Hepatocyte (in vitro differentiated cells): ENCODE measurements at regions not wholly inside any gene's neighbourhood (a gene's known extent, or its start where the extent isn't known, plus 50 kb on each side); places are given as distances from the start of the nearest gene placed in this dataset.

ENCODE experiments used
- DNase-seq: peaks from one replicate; pipeline ENCODE4 v3.0.0-alpha.2; 2016; ENCODE audit warnings: low spot score
- H2AFZ ChIP-seq: fragments of 200-600 bp; sonication (generic); 2 replicates; pipeline ENCODE4 v1.6.0; 2016; ENCODE audit warnings: antibody characterized with exemption, mild to moderate bottlenecking
- H3K27ac ChIP-seq: fragments of 200-600 bp; sonication (generic); 2 replicates; pipeline ENCODE4 v1.5.1; 2016; ENCODE audit warnings: mild to moderate bottlenecking
- H3K27me3 ChIP-seq: fragments of 200-600 bp; sonication (generic); 2 replicates; pipeline ENCODE4 v1.6.1; 2016
- H3K36me3 ChIP-seq: fragments of 200-600 bp; sonication (generic); replicated peaks from 2 replicates; pipeline ENCODE4 v1.5.1; 2016; ENCODE audit warnings: low read depth; ENCODE audit not compliant: insufficient read depth
- H3K4me1 ChIP-seq: fragments of 200-600 bp; sonication (generic); 2 replicates; pipeline ENCODE4 v1.5.1; 2016; ENCODE audit warnings: mild to moderate bottlenecking, moderate library complexity; ENCODE audit not compliant: insufficient read depth
- H3K4me2 ChIP-seq: fragments of 200-600 bp; sonication (generic); 2 replicates; pipeline ENCODE4 v1.6.0; 2016
- H3K4me3 ChIP-seq: fragments of 200-600 bp; sonication (generic); 2 replicates; pipeline ENCODE4 v1.5.1; 2016; ENCODE audit warnings: mild to moderate bottlenecking
- H3K79me2 ChIP-seq: fragments of 200-600 bp; sonication (generic); 2 replicates; pipeline ENCODE4 v1.6.0; 2017; ENCODE audit warnings: mild to moderate bottlenecking
- H3K9me2 ChIP-seq: fragments of 200-600 bp; sonication (generic); replicated peaks from 2 replicates; pipeline ENCODE4 v1.6.0; 2017; ENCODE audit warnings: mild to moderate bottlenecking; ENCODE audit not compliant: insufficient read depth
- H3K9me3 ChIP-seq: fragments of 200-600 bp; sonication (generic); 2 replicates; pipeline ENCODE4 v1.5.1; 2016; ENCODE audit warnings: low read depth, mild to moderate bottlenecking
- H4K20me1 ChIP-seq: fragments of 200-600 bp; sonication (generic); 2 replicates; pipeline ENCODE4 v1.6.0; 2016; ENCODE audit warnings: mild to moderate bottlenecking; ENCODE audit not compliant: insufficient read depth, poor library complexity, severe bottlenecking
- EZH2 ChIP-seq: fragments of 200-600 bp; sonication (generic); IDR thresholded peaks from 2 replicates; pipeline ENCODE4 v1.6.1; 2016; ENCODE audit warnings: antibody characterized with exemption, mild to moderate bottlenecking, borderline replicate concordance
- EZH2phosphoT487 ChIP-seq: fragments of 200-600 bp; sonication (generic); IDR thresholded peaks from one replicate; pipeline ENCODE4 v1.6.1; 2018; ENCODE audit warnings: antibody characterized with exemption, mild to moderate bottlenecking, low read depth, moderate library complexity; ENCODE audit not compliant: unreplicated experiment, severe bottlenecking
- WGBS: methylation state at CpG from one replicate; pipeline ENCODE4 v1.1.6; 2016; ENCODE audit warnings: low lambda C conversion rate; ENCODE audit errors: missing lambda C conversion rate; 5-methylcytosine and 5-hydroxymethylcytosine counted together
- TF ChIP-seq, protein P1 (sequence below): fragments of 200-600 bp; sonication (generic); IDR thresholded peaks from 2 replicates; pipeline ENCODE4 v1.5.1; 2016; ENCODE audit warnings: antibody characterized with exemption, mild to moderate bottlenecking; ENCODE audit not compliant: poor library complexity

DNA sequence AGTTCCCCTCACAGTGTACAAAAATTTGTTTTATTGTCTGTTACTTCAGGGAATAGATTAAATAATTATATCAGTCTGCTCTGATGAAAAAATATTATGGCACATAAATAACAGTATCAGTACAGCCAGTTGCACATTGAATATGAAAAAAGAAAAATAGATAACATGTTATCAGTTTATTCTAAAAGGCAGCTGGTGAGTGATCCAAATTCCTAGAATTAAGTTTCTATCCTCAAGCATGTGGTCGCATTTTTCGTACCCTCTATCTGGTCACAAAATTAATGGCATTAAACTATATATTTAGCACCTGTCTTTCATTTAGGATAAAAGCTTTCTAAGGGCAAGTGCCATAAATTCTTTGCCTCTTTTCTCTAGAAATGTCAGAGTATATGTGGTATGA, 944.8 kb upstream of the PCDH9 start:
- no peak overlapping the region for H3K4me3 ChIP-seq
- TF ChIP-seq, protein P1, sequence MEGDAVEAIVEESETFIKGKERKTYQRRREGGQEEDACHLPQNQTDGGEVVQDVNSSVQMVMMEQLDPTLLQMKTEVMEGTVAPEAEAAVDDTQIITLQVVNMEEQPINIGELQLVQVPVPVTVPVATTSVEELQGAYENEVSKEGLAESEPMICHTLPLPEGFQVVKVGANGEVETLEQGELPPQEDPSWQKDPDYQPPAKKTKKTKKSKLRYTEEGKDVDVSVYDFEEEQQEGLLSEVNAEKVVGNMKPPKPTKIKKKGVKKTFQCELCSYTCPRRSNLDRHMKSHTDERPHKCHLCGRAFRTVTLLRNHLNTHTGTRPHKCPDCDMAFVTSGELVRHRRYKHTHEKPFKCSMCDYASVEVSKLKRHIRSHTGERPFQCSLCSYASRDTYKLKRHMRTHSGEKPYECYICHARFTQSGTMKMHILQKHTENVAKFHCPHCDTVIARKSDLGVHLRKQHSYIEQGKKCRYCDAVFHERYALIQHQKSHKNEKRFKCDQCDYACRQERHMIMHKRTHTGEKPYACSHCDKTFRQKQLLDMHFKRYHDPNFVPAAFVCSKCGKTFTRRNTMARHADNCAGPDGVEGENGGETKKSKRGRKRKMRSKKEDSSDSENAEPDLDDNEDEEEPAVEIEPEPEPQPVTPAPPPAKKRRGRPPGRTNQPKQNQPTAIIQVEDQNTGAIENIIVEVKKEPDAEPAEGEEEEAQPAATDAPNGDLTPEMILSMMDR = no peak
- TF ChIP-seq EZH2 = no peak
- TF ChIP-seq EZH2phosphoT487 = no peak
- no peaks in the 10 kb centered on the region for H3K36me3 ChIP-seq
- no peak overlapping the region for H3K27ac ChIP-seq
- H3K9me2 ChIP-seq = no peaks in the 10 kb centered on the region
- WGBS = 82% methylated on average over 2 of the region's 2 CpGs
- H3K79me2 ChIP-seq = no peaks in the 10 kb centered on the region
- H3K9me3 ChIP-seq = no peaks in the 10 kb centered on the region
- H3K4me1 ChIP-seq = no peaks in the 10 kb centered on the region
- H3K4me2 ChIP-seq = no peak overlapping the region
- no peaks in the 10 kb centered on the region for H3K27me3 ChIP-seq
- no peak for DNase-seq
- no peaks in the 10 kb centered on the region for H4K20me1 ChIP-seq
- H2AFZ ChIP-seq = no peak overlapping the region

DNA sequence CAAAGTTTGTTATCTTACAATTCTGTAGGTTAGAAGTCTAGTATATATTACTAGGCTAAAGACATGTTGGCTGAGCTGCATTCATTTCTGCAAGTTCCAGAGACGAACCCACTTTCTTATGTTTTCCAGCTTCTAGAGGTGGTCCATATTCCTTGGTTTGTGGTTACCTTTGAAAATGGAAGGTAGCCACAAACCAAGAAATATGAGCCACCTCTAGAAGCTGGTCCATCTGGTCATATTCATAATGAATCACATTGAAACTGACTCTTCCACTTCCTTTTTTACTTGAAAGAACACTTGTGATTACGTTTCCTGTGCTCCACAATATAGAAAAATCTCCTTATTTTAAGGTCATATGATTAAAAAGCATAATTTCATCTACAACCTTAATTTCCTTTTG, 943.0 kb upstream of the PCDH9 start:
- DNase-seq = no peak
- Histone ChIP-seq H3K36me3 (no peaks in the 10 kb centered on the region), H3K27me3 (no peaks in the 10 kb centered on the region), H4K20me1 (no peaks in the 10 kb centered on the region), H3K27ac (no peak overlapping the region), H3K9me3 (no peaks in the 10 kb centered on the region), H3K4me1 (no peaks in the 10 kb centered on the region), H3K4me3 (no peak overlapping the region), H3K4me2 (no peak overlapping the region), H3K9me2 (no peaks in the 10 kb centered on the region), H3K79me2 (no peaks in the 10 kb centered on the region), H2AFZ (no peak overlapping the region)
- 82% methylated on average over 2 of the region's 2 CpGs for WGBS
- TF ChIP-seq EZH2 = no peak
- TF ChIP-seq EZH2phosphoT487 = no peak
- TF ChIP-seq, protein P1 = no peak

DNA sequence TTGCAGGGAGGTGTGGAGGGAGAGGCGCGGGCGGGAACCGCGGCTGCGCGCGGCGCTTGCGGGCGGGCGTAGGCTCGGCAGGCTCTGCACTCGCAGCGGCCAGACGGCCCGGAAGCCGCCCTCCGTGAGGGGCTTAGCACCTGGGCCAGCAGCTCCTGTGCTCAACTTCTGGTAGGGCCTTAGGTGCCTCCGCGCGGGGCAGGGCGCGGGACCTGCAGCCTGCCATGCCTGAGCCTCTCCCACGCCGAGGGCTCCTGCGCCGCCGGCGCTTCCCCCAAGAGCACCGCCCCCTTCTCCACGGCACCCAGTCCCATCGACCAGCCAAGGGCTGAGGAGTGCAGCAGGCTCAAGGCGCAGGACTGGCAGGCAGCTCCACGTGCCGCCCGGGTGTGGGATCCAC, 940.8 kb upstream of the PCDH9 start:
- Histone ChIP-seq H3K9me3 (no peaks in the 10 kb centered on the region), H3K9me2 (no peaks in the 10 kb centered on the region), H4K20me1 (no peaks in the 10 kb centered on the region), H3K79me2 (no peaks in the 10 kb centered on the region), H3K4me2 (no peak overlapping the region), H3K36me3 (no peaks in the 10 kb centered on the region), H2AFZ (no peak overlapping the region), H3K4me3 (no peak overlapping the region), H3K27ac (no peak overlapping the region), H3K4me1 (no peaks in the 10 kb centered on the region), H3K27me3 (no peaks in the 10 kb centered on the region)
- no peak for DNase-seq
- WGBS = 98% methylated on average over 36 of the region's 37 CpGs
- no peak for TF ChIP-seq EZH2phosphoT487
- TF ChIP-seq, protein P1 = no peak
- TF ChIP-seq EZH2 = no peak

DNA sequence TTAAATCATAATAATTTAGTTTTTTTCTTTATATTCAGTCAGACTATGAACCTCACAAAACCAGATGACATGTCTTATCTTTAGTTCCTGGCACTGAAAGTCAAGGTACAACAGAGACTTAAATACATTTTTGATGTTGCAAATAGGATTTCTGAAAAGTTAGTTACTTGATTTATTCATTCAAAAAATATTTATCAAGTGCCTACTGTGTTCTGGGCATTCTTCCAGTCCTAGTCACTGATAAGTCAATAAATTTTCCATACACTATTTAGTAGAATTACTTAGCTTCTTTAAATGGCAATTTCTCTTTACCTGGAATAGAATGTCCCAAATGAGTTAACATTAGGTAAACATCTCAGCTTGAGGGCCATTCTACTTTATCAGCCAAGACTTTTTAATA, 938.3 kb upstream of the PCDH9 start:
- no peak for TF ChIP-seq EZH2phosphoT487
- TF ChIP-seq EZH2 = no peak
- TF ChIP-seq, protein P1 = no peak
- no peaks in the 10 kb centered on the region for H3K4me1 ChIP-seq
- no peak overlapping the region for H3K4me3 ChIP-seq
- H3K4me2 ChIP-seq = no peak overlapping the region
- H3K79me2 ChIP-seq = no peaks in the 10 kb centered on the region
- no peaks in the 10 kb centered on the region for H3K9me2 ChIP-seq
- H3K27me3 ChIP-seq = no peaks in the 10 kb centered on the region
- H3K9me3 ChIP-seq = no peaks in the 10 kb centered on the region
- H3K36me3 ChIP-seq = no peaks in the 10 kb centered on the region
- no peak overlapping the region for H3K27ac ChIP-seq
- no peak for DNase-seq
- H2AFZ ChIP-seq = no peak overlapping the region
- H4K20me1 ChIP-seq = no peaks in the 10 kb centered on the region
